ENCODE measurements at regions not wholly inside any gene's neighbourhood (a gene's known extent, or its start where the extent isn't known, plus 50 kb on each side); places are given as distances from the start of the nearest gene placed in this dataset.

DNA sequence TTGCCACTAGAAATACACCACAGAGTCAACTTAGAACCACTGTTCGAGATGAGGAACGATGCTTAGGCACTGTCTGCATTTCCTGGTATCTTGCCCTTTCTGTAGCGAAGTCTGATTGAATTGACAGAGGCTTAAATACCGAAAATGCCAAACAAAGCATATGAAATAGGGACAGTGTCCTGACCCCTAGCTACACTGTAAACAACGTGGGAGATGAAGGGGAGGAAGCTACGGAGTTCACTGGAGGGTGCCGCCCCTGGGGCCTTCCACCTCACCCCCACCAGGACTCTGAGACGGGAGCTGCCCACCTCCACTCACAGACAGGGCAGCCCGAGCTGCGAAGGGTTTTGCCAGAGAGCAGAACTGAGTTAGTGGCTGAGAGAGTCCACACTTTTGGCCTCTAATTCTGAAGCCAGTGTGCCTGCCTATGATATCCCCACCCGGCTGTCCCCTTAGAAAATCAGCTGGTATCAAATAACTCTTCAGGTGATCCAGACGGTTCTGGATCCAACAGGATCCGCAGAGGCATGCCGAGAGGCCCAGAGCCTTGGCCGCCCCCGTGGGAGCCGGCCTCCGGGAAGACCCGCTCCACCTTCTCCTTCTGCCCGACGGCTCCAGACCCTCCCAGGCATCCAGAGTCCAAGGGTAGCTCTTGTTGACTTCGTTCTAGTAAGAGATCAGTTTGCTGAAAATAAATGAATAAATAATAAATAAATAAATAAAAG, 230.7 kb upstream of the DIO3 start:
- no peak overlapping the region for H3K9ac ChIP-seq (ENCODE audit: insufficient read depth in 1 of 2, low read length in 2 of 2)
- H3K27me3 ChIP-seq (ENCODE audit: control insufficient read depth in 3 of 3, insufficient read depth in 3 of 3, low read length in 2 of 3): no peaks in the 10 kb centered on the region
- H3K4me3 ChIP-seq: no peak overlapping the region
- peaks cover 0 to 7% (median 0%) of the 10 kb centered on the region in 5 donors for H3K4me1 ChIP-seq (ENCODE audit: control insufficient read depth in 5 of 5, insufficient read depth in 5 of 5, low read length in 5 of 5)
- peaks cover 0 to 2% (median 0%) of the 10 kb centered on the region in 4 donors for H3K9me3 ChIP-seq (ENCODE audit: control insufficient read depth in 4 of 4, insufficient read depth in 3 of 4, low read length in 3 of 4)
- DNase-seq (no peak), ATAC-seq (ENCODE audit: insufficient read depth, low FRiP score) (no peak)
- no peaks in the 10 kb centered on the region for H3K36me3 ChIP-seq (ENCODE audit: control insufficient read depth in 4 of 4, insufficient read depth in 4 of 4, low read length in 4 of 4)
- 85 to 89% methylated on average over 22 of the region's 22 CpGs for WGBS, 2 donors
- H3K27ac ChIP-seq (ENCODE audit: low read depth in 1 of 2, low read length in 1 of 2): no peak overlapping the region
- no peak for TF ChIP-seq CTCF (IDR thresholded peaks at IDR 0.05; ENCODE audit: control extremely low read depth, extremely low read depth)

DNA sequence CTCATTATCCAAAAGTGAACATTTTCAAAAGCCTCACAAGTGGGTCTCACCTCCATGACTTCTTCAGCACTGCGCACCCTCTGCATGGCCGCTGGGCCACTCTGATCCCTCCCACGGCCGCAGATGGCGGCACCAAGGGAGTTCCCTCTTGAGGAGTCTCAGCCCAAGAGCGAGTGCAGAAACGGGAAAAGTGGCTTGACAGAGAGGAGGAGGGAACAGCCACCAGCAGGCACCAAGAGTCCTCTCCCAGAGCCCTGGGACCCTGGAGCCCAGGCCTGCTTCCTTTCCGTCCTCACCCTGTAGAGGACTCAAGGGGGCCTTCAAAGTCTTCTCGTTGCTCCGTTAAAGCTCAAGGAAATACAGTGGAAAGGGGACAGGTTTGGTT, 230.2 kb upstream of the DIO3 start:
- no peaks in the 10 kb centered on the region for H3K36me3 ChIP-seq (ENCODE audit: control insufficient read depth in 4 of 4, insufficient read depth in 4 of 4, low read length in 4 of 4)
- no peak overlapping the region for H3K9ac ChIP-seq (ENCODE audit: insufficient read depth in 1 of 2, low read length in 2 of 2)
- TF ChIP-seq CTCF (IDR thresholded peaks at IDR 0.05; ENCODE audit: control extremely low read depth, extremely low read depth): no peak
- H3K27me3 ChIP-seq (ENCODE audit: control insufficient read depth in 3 of 3, insufficient read depth in 3 of 3, low read length in 2 of 3): no peaks in the 10 kb centered on the region
- 86 to 89% methylated on average over 10 of the region's 10 CpGs for WGBS, 2 donors
- ATAC-seq (ENCODE audit: insufficient read depth, low FRiP score) (no peak), DNase-seq (no peak)
- H3K4me1 ChIP-seq (ENCODE audit: control insufficient read depth in 5 of 5, insufficient read depth in 5 of 5, low read length in 5 of 5): peaks cover 0 to 12% (median 0%) of the 10 kb centered on the region in 5 donors
- H3K27ac ChIP-seq (ENCODE audit: low read depth in 1 of 2, low read length in 1 of 2): no peak overlapping the region
- no peak overlapping the region for H3K4me3 ChIP-seq
- H3K9me3 ChIP-seq (ENCODE audit: control insufficient read depth in 4 of 4, insufficient read depth in 3 of 4, low read length in 3 of 4): peaks cover 0 to 2% (median 0%) of the 10 kb centered on the region in 4 donors

DNA sequence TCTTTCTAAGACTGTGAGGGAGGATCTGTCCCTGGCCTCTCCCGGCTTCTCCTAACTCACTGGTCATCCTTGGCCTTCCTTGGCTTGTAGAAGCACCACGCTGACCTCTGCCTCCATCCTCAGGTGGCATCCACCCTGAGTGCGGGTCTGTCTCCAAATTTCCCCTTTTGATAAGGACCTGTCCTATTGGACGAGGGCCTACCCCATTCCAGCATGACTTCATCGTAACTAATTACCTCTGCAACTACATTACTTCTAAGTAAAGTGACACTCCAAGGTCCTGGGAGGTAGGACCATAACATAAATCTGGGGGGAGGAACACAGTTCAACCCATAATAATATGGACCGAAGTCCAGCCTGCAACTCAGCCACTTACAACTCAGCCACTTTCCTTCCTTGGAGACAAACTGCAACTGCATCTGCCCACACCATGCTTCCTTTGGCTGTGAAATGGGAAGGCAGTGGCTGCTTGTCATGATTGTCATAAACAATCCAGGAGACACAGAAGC, 229.6 kb upstream of the DIO3 start:
- Histone ChIP-seq H3K9ac (ENCODE audit: insufficient read depth in 1 of 2, low read length in 2 of 2) (no peak overlapping the region), H3K4me1 (ENCODE audit: control insufficient read depth in 5 of 5, insufficient read depth in 5 of 5, low read length in 5 of 5) (peaks cover 0 to 17% (median 0%) of the 10 kb centered on the region in 5 donors), H3K9me3 (ENCODE audit: control insufficient read depth in 4 of 4, insufficient read depth in 3 of 4, low read length in 3 of 4) (peaks cover 0 to 2% (median 0%) of the 10 kb centered on the region in 4 donors), H3K27ac (ENCODE audit: low read depth in 1 of 2, low read length in 1 of 2) (no peak overlapping the region), H3K27me3 (ENCODE audit: control insufficient read depth in 3 of 3, insufficient read depth in 3 of 3, low read length in 2 of 3) (no peaks in the 10 kb centered on the region), H3K36me3 (ENCODE audit: control insufficient read depth in 4 of 4, insufficient read depth in 4 of 4, low read length in 4 of 4) (no peaks in the 10 kb centered on the region), H3K4me3 (no peak overlapping the region)
- no peak for TF ChIP-seq CTCF (IDR thresholded peaks at IDR 0.05; ENCODE audit: control extremely low read depth, extremely low read depth)
- DNase-seq (no peak), ATAC-seq (ENCODE audit: insufficient read depth, low FRiP score) (no peak)
- WGBS, 2 donors: 87 to 93% methylated on average over 6 of the region's 6 CpGs
